Glomerular visceral epithelial cell (primary cell): ENCODE measurements at regions not wholly inside any gene's neighbourhood (a gene's known extent, or its start where the extent isn't known, plus 50 kb on each side); places are given as distances from the start of the nearest gene placed in this dataset.

ENCODE experiments used
- DNase-seq: peaks from one replicate; pipeline ENCODE4 v3.0.0-alpha.2; 2016; ENCODE audit errors: extremely low spot score

DNA sequence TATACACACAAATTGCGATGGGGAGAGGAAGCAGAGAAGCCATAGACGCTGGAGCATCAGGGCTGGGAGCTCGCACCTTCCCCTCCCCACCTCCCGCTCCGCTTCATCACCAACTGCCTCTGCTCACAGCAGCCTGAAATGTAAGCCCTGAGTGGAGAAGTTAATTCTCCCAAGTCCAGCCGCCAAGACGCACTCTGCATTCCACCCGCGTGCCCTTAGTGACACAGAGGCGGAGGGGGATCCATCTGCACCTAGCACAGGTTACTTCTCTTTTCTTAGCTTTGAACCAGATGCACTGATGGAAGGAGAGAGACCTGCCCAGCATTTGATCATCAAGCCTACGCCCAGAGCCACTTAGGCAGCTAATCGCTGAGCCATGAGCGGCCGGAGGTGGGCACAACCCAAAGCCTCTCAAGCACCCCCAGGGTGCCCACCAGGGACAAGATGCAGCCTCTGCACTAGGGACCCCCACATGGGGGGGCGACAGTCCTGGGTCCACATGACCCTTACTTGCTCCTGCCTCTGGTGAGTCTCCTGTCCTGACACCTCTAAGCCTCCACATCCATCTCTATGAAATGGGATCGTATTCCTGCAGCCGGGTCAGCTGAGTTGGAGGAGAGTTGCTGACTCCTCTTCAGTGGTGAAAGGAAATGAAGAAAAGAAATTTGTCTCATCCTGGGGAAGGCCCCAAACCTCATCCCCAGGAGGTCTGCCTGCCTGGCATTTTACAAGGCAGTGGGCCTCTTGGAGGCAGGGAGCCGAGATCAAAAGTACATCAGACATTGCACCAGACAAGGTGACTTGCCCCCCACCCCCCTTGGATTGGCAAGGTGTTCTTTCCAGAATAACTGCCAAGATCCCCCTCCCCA is 316.2 kb downstream of the MATN1 start:
- DNase-seq, result no peak

DNA sequence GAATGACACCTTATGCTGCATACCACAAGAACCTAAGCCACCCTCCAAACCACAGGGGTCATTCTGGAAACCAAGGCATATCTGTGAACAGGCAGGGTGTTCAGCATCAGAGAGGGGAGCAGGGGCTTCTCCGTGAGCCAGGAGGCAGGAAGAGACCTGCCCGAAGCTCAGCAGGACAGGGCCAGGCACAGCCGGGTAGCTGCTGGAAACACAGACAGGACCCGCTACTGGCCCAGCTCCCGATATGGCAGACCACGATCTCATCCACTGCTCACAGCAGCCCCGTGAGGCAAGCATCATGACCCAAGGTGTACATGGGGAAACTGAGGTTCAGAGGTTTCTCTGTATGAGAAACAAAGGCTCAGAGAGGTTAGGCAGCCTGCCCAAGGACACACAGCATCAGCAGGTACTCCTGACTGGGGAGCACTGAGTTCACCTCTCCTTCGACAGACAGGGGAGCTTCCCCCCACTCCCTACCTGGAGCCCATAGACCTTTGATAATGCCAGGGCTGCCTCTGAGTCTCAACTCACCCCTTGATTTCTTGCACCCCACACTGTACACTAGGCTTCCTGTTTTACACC is 317.7 kb downstream of the MATN1 start:
- DNase-seq, result no peak

DNA sequence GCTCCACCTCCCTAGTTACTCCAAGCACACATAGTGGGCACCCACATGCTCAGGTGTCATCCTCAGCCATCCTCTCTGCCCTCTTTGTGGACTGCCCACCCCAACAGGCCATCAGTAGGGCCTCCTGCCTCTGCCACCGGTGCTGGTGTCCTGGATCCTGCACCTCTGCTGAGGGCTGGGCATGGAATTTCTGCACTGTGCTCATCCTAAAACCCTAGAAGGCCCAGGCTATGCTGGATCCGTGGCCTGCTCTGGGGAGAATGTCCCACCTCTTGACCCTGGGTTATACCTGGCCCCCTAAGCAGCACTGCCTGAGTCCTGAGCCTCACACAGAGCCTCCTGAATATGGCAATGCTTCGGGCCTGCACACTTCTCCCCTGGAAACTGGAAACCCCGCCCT is 318.3 kb downstream of the MATN1 start:
- DNase-seq, result no peak

DNA sequence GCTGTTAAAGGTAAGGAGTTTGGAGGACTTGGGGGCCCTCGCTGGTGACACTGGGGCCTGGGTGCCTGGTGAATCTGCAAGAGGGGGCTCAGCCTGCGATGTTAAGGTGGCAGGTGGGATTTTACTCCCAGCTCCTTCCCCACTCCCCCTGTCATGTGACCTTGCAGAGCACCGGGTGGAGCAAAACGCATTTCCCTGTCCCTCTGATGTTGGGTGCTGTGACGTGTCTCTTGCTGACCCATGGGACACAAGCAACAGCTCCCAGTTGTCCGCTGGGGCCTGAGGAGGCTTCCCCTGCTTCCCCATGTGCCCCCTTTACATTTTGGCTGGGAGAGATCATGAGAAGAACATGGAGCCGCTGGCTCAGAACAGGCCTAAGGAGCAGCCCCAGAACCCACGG is 319.0 kb downstream of the MATN1 start:
- no peak for DNase-seq

DNA sequence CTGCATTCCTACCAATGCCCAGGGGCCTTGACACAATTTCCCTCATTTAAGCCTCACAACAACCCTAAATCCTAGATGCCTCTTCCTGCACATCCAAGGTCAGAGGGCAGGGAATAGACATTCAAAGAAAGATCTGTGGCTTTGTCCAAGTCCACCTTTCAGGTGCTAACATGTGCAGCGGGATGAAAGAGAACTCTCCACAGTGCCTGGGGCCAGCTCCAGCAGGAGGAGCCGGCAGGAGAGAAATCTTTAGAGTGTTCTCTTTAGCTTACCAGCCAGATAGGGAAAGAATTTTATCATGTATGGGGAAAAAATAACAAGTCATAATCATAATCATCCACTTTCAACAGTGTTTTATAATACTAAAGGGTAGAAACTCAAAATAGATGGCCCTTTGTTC is 319.7 kb downstream of the MATN1 start:
- DNase-seq, result no peak

DNA sequence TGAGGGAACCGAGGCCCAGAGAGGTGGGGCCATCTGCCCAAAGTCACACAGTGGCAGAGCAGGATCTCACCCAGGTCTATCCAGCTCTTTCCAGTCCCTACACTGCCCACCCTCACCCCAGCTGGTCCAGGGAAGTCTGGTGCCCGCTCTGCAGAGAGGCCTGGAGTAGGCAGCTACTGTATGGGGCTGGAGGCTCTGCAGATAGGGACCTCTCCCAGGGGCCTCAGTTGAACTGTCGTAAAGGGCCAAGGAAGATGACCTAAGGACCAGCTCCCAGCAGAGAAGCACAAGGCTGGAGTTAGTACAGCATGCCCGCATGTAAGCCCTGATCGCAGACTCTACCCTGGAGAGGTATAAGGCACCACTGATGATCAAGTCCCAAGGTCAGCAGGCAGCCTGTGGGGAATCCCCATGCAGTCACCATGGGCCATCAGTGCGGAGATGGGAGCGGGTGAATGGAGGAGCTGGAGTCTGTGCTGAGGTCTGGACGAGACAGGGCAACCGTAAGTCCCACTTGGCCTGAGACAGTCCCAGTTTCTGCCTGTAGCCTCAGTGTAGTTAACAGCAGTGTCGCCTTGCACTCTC is 320.2 kb downstream of the MATN1 start:
- DNase-seq, result no peak

DNA sequence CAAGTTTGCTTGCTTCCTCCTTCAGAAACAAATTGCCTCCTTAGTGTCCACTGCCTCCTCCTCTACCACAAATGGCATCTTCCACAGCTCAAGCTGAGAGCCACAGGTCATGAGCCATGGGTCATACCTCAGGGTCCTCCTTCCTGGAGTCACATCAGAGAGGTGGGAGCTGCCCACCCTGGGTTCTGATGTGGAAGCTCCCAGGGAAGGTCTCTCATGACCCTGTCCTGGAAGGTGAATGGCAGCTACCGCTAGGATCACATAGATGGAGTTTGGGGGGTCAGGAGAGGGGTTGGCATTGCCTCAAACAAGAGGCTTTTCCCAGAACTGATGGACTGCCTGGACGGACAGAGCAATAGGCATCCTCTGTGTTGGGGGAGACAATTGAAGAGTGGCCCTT is 321.4 kb downstream of the MATN1 start:
- DNase-seq, result no peak

DNA sequence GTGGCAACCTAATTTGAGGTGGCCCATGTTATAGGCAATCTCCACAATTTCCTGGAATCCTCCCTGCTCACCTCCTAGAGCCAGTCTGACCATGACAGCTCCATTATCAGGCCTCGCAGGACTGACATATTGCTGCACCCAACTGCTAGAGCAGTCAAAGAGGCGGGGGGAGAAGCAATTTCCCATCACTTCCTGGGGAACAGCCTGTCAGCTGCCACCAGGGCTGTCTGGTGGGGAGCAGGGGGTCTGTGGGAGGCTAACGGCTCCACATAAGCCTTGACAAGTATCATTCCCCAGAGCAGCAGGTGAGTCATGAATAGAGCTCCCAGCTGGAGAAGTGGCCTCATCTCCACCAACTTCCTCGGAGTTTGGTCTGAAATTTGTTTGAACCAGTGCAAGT is 322.9 kb downstream of the MATN1 start:
- no peak for DNase-seq

DNA sequence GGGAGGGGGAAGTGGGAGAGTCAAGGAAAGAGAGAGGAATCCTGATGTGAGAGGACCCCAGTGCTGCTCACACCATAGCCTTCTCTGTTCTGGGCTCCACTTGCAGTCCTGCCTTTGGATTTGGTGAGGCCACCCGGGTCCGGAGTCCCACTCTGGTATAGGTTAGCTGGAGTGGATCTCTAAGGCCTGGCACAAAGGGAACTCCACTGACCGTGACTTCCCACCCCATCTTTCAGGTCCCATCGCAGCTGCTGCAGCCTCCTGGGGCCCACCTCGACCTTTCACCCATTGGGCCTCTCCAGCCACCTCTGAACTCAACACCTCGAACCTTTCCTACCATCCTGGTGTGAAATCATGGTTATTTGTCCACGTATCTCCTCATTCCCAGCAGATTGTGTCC is 324.4 kb downstream of the MATN1 start:
- DNase-seq, result no peak

DNA sequence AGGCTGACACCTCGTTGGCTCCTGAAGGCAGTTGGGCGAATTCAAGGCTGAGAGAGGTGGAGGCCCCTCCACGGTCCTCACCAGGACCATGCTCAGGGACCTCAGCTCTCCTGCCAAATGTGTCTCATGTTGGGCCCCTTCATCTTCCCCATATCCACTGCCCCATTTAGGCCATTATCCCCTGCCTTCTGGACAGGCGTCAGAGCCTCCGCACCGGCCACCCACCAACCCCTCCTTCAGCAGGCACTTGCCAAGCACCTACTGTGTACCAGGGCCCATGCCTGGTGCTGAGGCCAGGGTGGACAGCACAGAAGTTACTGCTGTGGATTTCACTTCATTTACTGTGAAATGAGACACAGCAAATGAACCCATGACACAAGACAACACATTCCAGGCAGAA is 325.8 kb downstream of the MATN1 start:
- no peak for DNase-seq

DNA sequence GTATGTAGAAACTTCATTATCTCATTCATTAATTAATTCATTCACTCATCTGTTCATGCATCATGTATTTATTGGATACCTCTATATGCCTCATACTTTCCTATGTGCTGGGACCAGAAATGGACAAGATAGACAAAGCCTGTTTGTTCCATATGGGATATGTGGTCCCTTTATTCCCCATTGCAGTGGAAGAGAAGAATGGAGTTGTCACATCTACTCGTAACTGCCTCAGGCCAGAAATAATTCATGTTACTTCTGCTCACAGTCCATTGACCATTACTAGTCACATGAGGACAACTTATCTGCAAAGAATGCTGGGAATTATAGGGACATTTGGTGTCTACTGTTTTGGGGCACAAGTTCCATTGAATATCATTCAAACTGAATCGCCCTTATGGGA is 327.8 kb downstream of the MATN1 start:
- no peak for DNase-seq

DNA sequence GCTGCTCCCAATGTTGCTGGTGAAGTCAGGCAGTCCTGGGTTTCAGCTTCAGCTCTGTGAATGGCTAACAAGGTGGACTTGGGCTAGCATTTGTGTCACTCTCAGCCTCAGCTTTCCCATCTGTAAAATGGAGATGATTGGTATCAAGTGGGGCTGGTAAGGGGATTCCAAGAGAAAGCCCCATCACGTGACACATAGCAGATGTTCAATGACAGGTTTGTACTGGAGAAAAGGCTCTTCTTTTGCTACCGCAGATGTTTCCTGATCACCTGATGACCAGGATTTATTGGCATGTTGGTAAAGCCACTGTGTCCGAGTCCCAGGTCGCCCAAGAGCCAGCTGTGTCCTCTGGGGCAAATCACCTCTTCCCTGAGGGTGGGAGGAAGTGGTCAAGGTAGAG is 335.0 kb downstream of the MATN1 start:
- no peak for DNase-seq

DNA sequence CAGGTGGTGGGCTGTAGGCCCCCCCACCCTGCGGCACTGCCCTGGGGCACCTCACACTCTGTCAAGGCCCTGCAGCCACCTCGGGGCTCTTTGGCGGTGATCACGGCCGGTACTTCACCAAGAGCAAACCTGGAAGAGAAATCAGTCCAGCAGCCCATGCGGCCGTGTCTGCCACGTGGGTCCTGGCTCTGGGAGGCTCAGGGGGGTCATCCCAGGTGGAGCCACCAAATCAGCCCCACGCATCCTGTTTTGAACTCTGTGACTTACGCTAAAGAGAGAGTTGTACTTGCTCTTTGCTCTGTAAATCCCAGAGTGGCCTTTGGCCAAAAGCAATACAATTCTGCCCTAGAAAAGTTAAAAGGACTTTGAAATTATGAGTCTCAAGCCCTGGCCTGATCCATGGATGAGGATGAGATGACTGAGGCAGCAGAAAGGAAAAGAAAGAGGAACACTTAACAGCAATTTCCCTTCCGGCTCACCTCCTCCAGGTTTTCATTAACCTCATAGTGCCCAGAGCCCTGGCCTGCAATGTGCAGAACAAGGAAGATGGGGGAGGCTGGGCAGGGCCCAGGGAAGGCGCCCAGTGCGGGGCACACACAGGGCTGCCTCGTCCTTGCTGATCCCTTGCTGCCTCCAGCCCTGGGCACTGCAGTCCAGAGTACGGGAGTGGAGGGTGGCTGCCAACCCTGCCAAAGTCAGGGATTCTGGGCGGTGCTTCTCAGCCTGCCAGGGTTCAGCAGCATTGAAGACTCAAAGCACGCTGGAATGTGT is 337.0 kb downstream of the MATN1 start:
- no peak for DNase-seq

DNA sequence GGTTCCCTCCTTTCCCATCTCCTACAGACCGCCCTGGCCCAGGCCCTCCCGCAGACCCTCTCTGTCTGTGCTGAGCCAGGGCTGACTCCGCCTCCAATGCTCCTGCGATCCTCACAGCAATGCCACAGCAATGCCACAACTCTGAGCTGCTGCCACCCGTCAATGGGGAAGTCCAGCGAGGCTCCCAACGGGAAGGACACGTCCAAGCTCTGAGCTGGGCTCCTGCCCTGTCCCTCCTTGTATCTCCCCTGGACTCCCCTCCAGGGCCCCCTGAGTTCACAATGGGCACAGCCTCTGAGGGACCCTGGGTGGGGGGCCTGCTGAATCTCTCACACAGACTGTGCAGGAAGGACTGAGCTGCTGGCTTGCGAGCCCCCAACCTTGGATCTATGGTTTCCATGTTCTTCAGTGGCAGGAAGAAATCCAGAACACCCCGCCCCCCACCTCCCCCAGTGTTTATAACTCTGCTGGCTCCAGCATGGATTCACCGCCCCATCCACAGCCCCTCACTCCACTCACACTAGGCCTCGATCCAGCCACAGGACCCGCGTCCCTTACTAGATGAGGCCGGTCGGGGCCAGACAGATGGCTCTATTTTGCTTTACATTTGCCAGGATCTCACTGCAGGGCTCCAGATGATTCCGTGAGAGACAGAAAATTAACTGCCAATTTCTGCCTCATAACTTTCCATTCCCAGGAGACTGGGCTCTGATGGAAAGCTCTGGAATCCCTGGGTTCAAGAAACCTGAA is 338.0 kb downstream of the MATN1 start:
- DNase-seq, result no peak

DNA sequence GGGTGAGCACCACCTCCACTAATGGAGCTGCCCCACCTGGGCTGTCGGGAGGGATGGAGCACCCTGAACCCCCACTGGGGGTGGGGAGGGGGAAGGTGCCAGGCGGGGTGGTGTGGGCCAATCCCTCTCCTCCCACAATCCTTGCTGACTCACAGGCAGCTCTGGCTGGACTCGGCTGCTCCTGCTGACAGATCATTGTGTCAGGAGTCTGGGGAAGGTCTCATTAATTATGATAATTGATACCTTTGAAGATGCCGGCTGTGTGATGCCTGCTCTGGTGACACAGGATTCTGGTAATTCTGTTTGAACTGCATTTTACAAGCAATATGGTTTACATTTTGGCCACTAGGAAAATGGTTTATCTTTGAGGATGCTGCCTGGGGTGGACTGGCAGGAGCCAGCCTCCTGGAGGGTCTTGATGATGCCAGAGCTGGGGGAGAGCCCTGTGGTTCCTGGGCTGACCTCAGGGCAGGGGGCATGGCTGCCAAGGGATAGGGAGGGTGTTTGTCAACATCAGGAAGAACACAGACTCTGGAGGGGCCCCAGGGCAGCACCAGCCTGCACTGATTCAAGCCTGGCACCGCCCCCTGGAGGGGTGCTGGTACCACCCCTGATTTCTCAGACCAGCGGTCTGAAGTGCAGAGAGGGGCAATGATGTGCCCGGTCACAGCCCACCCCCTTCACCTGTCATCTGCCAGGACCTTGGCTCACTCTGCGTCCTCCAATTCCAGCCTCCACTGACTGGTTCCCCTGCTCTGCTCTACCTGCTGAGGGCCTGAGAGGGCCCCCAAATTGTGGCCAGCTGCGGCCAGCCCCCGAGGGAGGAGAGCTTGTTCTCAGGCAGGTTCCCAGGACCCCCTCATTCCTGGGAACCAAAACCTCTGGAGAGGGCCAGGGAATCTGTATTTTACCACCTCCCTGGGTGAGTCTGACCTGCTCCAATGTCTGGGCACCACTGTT is 338.8 kb downstream of the MATN1 start:
- no peak for DNase-seq

DNA sequence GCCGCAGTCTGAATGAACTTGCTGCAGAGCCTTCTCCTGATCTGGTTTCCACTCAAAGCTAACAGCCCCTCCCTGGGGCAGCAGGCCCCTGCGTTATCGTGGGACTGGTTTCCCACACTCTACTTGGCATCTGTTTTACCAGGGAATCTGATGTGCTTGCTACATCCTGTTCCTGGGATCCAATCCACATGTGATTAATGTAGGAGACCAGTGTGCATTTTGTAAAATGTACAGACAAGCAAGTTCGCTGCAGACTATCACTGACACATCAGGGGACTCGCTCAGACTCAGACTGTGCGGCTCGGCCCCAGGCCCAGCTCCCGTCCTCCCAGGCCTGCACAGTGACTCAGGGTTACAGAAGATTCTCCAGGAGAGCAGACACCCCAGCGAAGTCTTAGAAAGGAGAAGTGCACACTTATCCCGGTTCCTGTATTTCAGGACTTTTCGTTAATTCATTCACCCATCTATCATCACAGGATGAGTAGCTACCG is 340.1 kb downstream of the MATN1 start:
- DNase-seq, result no peak

DNA sequence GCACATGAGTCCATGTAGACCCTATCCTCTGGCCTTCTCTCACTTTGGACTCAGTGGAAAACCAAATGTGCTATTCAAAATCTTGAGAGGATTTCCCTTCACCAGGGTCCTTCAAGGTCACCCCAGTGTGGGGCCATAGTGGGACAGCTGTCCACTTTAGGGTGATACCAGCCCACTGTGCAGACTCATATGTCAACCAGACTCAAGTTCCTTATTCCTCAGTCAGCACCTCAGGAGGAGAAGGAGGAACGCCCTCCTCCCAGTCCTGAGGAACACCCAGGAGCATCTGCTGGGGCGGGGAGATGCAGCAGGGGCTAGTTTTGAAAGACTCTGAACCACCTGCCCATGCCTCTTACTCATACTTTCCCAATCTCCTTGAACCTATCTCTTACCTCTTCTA is 340.9 kb downstream of the MATN1 start:
- no peak for DNase-seq

DNA sequence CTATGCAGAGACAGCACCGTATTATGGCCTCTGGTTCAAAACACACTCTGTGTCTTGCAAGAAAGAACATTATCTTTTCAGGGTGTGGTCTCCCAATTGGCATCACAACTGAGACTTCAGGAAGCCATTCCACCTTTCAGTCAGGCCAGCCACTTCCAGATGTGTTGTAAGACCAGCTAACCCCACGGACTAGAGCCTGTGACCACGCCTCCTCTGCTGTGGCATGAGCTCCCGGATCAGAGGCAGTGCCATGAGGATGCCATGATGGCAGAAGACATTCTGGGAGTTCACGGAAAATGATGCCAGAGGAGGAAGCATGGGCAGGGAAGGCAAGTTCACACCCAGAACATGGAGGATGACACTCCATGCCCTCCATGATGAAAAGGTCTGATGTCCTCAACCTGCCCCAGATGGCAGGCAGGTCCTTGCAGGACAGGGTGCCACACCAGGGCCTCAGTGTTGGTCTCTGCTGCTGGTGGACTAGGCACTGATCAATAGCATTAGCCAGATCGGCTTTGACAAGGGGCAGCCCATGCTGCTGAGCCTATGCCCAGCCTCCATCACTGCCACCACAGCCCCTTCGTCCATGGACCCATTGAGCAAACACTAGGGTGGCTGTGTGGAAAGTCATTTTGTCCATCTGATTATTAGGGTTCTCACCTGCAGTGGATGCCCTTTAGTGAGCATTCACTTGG is 341.6 kb downstream of the MATN1 start:
- no peak for DNase-seq

DNA sequence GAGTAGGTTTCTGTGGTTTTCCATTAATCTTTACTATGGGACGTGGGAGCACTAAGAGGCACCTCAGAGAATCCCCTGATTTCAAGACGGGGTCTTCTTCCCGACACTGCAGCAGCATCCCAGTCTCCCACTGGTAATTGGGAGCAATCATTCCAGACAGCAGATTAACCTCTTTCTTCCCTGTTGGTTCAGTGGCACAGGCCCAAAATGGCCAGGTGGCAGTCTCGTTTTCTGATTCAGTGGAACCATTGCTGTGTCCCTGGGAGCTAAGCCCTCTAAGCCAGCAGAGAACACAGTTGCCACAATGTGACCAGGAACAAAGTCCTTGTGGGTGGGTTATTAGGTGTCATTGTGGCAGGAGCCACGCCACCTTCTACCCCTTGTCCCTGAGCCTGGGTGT is 342.1 kb downstream of the MATN1 start:
- no peak for DNase-seq

DNA sequence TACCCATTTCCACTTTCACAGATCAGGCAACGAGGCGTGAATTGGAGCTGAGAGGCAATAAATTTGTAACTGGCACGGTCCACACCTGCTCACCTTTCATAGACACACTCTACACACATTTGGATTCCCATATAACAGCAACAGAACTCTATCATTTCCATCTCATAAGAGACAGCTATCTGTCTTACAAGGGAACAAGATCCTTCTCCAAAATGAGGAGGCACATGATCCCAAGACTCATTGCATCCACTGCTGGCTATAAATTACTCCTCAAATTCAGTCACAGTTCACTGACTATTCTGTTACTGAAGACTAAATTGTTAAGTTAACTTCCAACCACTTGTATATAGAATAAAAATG is 342.8 kb downstream of the MATN1 start:
- DNase-seq, result no peak
